GM12878 (cell line): ENCODE measurements at regions not wholly inside any gene's neighbourhood (a gene's known extent, or its start where the extent isn't known, plus 50 kb on each side); places are given as distances from the start of the nearest gene placed in this dataset.

Experiments used
- ATAC-seq: fragments of 200-7000 bp; cut with Tn5 transposase; 3 replicates; pipeline ENCODE4 v1.9.1; 2020; ENCODE audit warnings: mild to moderate bottlenecking, moderate library complexity
- BruUV-seq: library from RNA; stranded (reverse); fragments of 400-500 nt; replicated peaks from 2 replicates; lab custom pipeline; 2021; lab: Mats Ljungman, UMichigan
- CTCF ChIA-PET: fragments of 300-600 bp; sonication (Branson Sonifier 250); formaldehyde crosslinking; extraction: SDS; loops from one replicate; lab custom pipeline; 2021; ENCODE audit warnings: inconsistent platforms; lab: Yijun Ruan, JAX
- POLR2A ChIA-PET: fragments of 350-600 bp; formaldehyde crosslinking; extraction: SDS; loops from one replicate; lab custom pipeline; 2021; ENCODE audit warnings: inconsistent platforms; lab: Charles Lee
- RAD21 ChIA-PET: fragments of 300-600 bp; sonication (Branson Sonifier 250); formaldehyde crosslinking; loops from one replicate; lab custom pipeline; 2023; ENCODE audit warnings: antibody characterized with exemption; ENCODE audit not compliant: unreplicated experiment; lab: Charles Lee
- SMC1A ChIA-PET: fragments of 300-600 bp; sonication (Branson Sonifier 250); formaldehyde crosslinking; loops from one replicate; lab custom pipeline; 2023; ENCODE audit not compliant: unreplicated experiment, uncharacterized antibody; lab: Charles Lee
- DNase-seq: peaks from one replicate; pipeline ENCODE4 v3.0.0-alpha.2; 2011; ENCODE audit warnings: low read depth, low spot score
- FAIRE-seq: peaks from 3 replicates; lab custom pipeline; 2011; peaks lifted over from hg19 to GRCh38; lab: Jason Lieb, UNC
- H2AFZ ChIP-seq: 2 replicates; pipeline ENCODE4 v1.6.0; 2011; ENCODE audit warnings: low read depth, low read length, control low read depth; ENCODE audit not compliant: control insufficient read depth
- H3K27ac ChIP-seq: 2 replicates; pipeline ENCODE4 v1.5.1; 2011; ENCODE audit warnings: control low read depth; ENCODE audit not compliant: control insufficient read depth, insufficient read depth
- H3K27me3 ChIP-seq, 2 experiments: replicated peaks in 1 of 2; 2 replicates each; pipeline versions ENCODE4 v1.6.0 to v1.6.1; 2011; ENCODE audit warnings: low read length in 1 of 2; ENCODE audit not compliant: control insufficient read depth in 2 of 2, insufficient read depth in 2 of 2
- H3K36me3 ChIP-seq, 2 experiments: 2 replicates each; pipeline ENCODE4 v1.5.1; 2011; ENCODE audit warnings: low read length in 1 of 2; ENCODE audit not compliant: control insufficient read depth in 2 of 2, insufficient read depth in 2 of 2
- H3K4me1 ChIP-seq: 2 replicates; pipeline ENCODE4 v1.6.1; 2011; ENCODE audit warnings: mild to moderate bottlenecking, low read length, moderate library complexity, mixed read lengths; ENCODE audit not compliant: control insufficient read depth, insufficient read depth
- H3K4me2 ChIP-seq: 2 replicates; pipeline ENCODE4 v1.6.0; 2011; ENCODE audit warnings: control low read depth; ENCODE audit not compliant: control insufficient read depth, insufficient read depth
- H3K4me3 ChIP-seq: fragments of 200-600 bp; sonication (generic); 2 replicates; pipeline ENCODE4 v1.5.1; 2016
- H3K79me2 ChIP-seq: 2 replicates; pipeline ENCODE4 v1.6.0; 2011; ENCODE audit warnings: low read length; ENCODE audit not compliant: control insufficient read depth, insufficient read depth
- H3K9ac ChIP-seq: 2 replicates; pipeline ENCODE4 v1.8.0; 2011; ENCODE audit warnings: low read length, control low read depth, mixed read lengths; ENCODE audit not compliant: control insufficient read depth, insufficient read depth
- H3K9me3 ChIP-seq: replicated peaks from 3 replicates; pipeline ENCODE4 v1.5.1; 2011; ENCODE audit warnings: mild to moderate bottlenecking, low read length; ENCODE audit not compliant: control insufficient read depth, insufficient read depth
- H4K20me1 ChIP-seq: 2 replicates; pipeline ENCODE4 v1.6.0; 2011; ENCODE audit not compliant: control insufficient read depth, insufficient read depth
- EP300 ChIP-seq, 2 experiments: fragments of 150-350 bp in 1 of 2; IDR thresholded peaks; 2 replicates each; pipeline ENCODE4 v1.6.1; 2011 to 2012; ENCODE audit warnings: low read depth in 2 of 2, low read length in 2 of 2, borderline replicate concordance in 1 of 2, improper control_type of control experiment in 1 of 2, inconsistent platforms in 1 of 2; ENCODE audit not compliant: control insufficient read depth in 1 of 2
- NFYB ChIP-seq: IDR thresholded peaks from 2 replicates; pipeline ENCODE4 v1.6.1; 2011; ENCODE audit warnings: low read depth, mild to moderate bottlenecking, low read length, improper control_type of control experiment, moderate library complexity; ENCODE audit not compliant: insufficient read depth
- RAD21 ChIP-seq: IDR thresholded peaks from 2 replicates; pipeline ENCODE4 v1.6.1; 2011; ENCODE audit warnings: mild to moderate bottlenecking, low read depth, low read length, moderate library complexity; ENCODE audit not compliant: insufficient read depth
- SMC3 ChIP-seq: IDR thresholded peaks from 2 replicates; pipeline ENCODE4 v1.6.1; 2011; ENCODE audit warnings: low read length, improper control_type of control experiment, borderline replicate concordance
- SRF ChIP-seq, 2 experiments: IDR thresholded peaks; 2 replicates each; pipeline ENCODE4 v1.6.1; 2011; ENCODE audit warnings: low read depth in 2 of 2, low read length in 2 of 2, mild to moderate bottlenecking in 1 of 2, moderate library complexity in 1 of 2
- WGBS: methylation state at CpG from one replicate; pipeline ENCODE4 v1.1.6; 2016; ENCODE audit warnings: low lambda C conversion rate; ENCODE audit not compliant: insufficient replicate concordance, insufficient coverage; ENCODE audit errors: missing lambda C conversion rate; 5-methylcytosine and 5-hydroxymethylcytosine counted together
- in situ Hi-C: fragments of 300-500 bp; cut with MboI; formaldehyde crosslinking; loops from 9 replicates; pipeline ENCODE4 v1.14.3; 2018; ENCODE audit warnings: mixed read lengths
- intact Hi-C: fragments of 100-400 bp; cut with micrococcal nuclease; formaldehyde crosslinking; loops from one replicate; pipeline ENCODE4 v1.14.2; 2022; ENCODE audit not compliant: unreplicated experiment
- TF ChIP-seq, protein P1 (sequence below): IDR thresholded peaks from 2 replicates; pipeline ENCODE4 v1.6.1; 2012; ENCODE audit warnings: low read depth, low read length, improper control_type of control experiment
- TF ChIP-seq, protein P2 (sequence below), 3 experiments: IDR thresholded peaks in 2 of 3; conservative IDR thresholded peaks in 1 of 3; 2 replicates each; pipeline ENCODE4 v1.5.1; 2011; ENCODE audit warnings: low read depth in 3 of 3, low read length in 3 of 3, mild to moderate bottlenecking in 3 of 3, control low read depth in 2 of 3, moderate library complexity in 2 of 3, inconsistent platforms in 1 of 3, mixed read lengths in 1 of 3; ENCODE audit not compliant: control insufficient read depth in 2 of 3, insufficient read depth in 1 of 3; ENCODE audit errors: extremely low read depth in 1 of 3

DNA sequence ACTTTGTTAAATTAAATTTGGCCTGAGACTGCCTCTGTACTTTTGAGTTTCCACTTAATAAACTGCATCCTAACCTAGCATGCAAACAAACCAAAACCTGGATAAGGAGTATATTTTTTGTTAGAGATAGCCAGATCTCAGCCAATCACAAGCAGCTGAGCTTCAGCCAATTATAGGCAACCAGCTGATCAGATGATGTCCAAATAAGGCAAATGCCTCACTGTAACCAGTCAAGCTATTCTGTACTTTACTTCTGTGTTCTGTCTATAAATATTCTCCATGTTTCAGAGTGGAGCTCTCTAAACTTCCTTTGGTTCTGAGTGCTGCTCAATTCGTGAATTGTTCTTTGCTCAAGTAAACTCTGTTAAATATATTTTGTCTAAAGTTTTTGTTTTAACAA, 194.6 kb upstream of the RGS17 start:
- CTCF ChIA-PET = interaction anchor here (1.2 to 1.9 kb wide), 2 partner anchors 11 to 13 kb away, joined by 4 to 7 read pairs; no protein-coding TSS in a partner anchor
- H3K36me3 ChIP-seq = no peaks in the 10 kb centered on the region
- no peaks in the 10 kb centered on the region for H3K4me1 ChIP-seq
- H3K79me2 ChIP-seq = no peaks in the 10 kb centered on the region
- WGBS = 0% methylated on average over 1 of the region's 1 CpG
- H3K4me2 ChIP-seq = no peak overlapping the region
- no peak for DNase-seq
- in situ Hi-C loops = no loop called here
- no peak for ATAC-seq
- H3K27ac ChIP-seq = no peak overlapping the region
- H3K9me3 ChIP-seq = no peaks in the 10 kb centered on the region
- TF ChIP-seq, protein P1, sequence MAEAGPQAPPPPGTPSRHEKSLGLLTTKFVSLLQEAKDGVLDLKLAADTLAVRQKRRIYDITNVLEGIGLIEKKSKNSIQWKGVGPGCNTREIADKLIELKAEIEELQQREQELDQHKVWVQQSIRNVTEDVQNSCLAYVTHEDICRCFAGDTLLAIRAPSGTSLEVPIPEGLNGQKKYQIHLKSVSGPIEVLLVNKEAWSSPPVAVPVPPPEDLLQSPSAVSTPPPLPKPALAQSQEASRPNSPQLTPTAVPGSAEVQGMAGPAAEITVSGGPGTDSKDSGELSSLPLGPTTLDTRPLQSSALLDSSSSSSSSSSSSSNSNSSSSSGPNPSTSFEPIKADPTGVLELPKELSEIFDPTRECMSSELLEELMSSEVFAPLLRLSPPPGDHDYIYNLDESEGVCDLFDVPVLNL = no peak
- TF ChIP-seq NFYB (0 out of 2 replicates have a peak, but pooled peaks have one; percentile 50), SRF (IDR thresholded peaks at IDR 0.05; ENCODE audit: low read depth in 2 of 2, low read length in 2 of 2) (0 out of 4 replicates have a peak, but pooled peaks of 1 of the 2 experiments have one; percentile 21)
- no peaks in the 10 kb centered on the region for H4K20me1 ChIP-seq
- intact Hi-C loops = no loop called here
- BruUV-seq = no TSS peak
- RAD21 ChIA-PET = interaction anchor here (0.5 kb wide), 1 partner anchor 1169 kb away, joined by 3 read pairs; no protein-coding TSS in a partner anchor
- no peak for FAIRE-seq
- H3K4me3 ChIP-seq = no peak overlapping the region
- H2AFZ ChIP-seq = no peak overlapping the region
- no peaks in the 10 kb centered on the region for H3K27me3 ChIP-seq
- POLR2A ChIA-PET = no interaction called here
- no peak overlapping the region for H3K9ac ChIP-seq
- SMC1A ChIA-PET = no interaction called here

DNA sequence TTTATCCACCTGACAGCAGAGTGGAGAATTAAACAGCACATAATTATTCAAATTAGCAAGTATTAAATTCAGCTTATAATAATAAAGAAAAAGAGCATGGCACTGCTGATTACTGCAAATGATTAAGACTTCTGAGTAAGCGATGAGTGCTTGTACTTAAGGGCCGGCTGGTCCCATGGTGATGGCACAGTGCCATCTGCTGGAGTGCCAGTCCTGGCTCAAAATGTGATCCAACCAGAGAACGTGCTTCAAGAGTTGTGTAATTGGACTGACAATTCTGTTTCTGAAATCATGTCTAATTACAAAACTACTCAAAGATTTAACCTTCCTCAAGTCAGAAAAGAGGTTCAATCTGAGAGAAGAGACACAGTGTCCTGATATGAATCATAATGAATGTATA, 181.6 kb upstream of the RGS17 start:
- ChIA-PET POLR2A (no interaction called here), SMC1A (interaction anchor here (0.5 to 2.0 kb wide), 7 partner anchors 209 to 1073 kb away, joined by 3 to 7 read pairs (median 4); no protein-coding TSS in a partner anchor), CTCF (interaction anchor here (0.8 to 2.6 kb wide), 12 partner anchors 13 to 444 kb away, joined by 3 to 30 read pairs (median 4); no protein-coding TSS in a partner anchor), RAD21 (interaction anchor here (0.6 to 1.8 kb wide), 6 partner anchors 11 to 282 kb away, joined by 3 to 9 read pairs (median 4); no protein-coding TSS in a partner anchor)
- TF ChIP-seq, protein P2, sequence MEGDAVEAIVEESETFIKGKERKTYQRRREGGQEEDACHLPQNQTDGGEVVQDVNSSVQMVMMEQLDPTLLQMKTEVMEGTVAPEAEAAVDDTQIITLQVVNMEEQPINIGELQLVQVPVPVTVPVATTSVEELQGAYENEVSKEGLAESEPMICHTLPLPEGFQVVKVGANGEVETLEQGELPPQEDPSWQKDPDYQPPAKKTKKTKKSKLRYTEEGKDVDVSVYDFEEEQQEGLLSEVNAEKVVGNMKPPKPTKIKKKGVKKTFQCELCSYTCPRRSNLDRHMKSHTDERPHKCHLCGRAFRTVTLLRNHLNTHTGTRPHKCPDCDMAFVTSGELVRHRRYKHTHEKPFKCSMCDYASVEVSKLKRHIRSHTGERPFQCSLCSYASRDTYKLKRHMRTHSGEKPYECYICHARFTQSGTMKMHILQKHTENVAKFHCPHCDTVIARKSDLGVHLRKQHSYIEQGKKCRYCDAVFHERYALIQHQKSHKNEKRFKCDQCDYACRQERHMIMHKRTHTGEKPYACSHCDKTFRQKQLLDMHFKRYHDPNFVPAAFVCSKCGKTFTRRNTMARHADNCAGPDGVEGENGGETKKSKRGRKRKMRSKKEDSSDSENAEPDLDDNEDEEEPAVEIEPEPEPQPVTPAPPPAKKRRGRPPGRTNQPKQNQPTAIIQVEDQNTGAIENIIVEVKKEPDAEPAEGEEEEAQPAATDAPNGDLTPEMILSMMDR (IDR thresholded peaks at IDR 0.05 in 2 of 3, conservative IDR thresholded peaks at IDR 0.05 in 1 of 3; ENCODE audit: control insufficient read depth in 2 of 3, extremely low read depth in 1 of 3, insufficient read depth in 1 of 3, low read depth in 3 of 3, low read length in 3 of 3) = peak; percentile 55 to 74 (median 65)
- TF ChIP-seq SMC3 = peak; percentile 66
- TF ChIP-seq RAD21 = peak; percentile 59
- TF ChIP-seq EP300 (IDR thresholded peaks at IDR 0.05; ENCODE audit: borderline replicate concordance in 1 of 2, control insufficient read depth in 1 of 2, low read depth in 2 of 2, low read length in 2 of 2) = no peak
- H3K4me3 ChIP-seq = no peak overlapping the region
- no peaks in the 10 kb centered on the region for H3K36me3 ChIP-seq
- no peak overlapping the region for H3K4me2 ChIP-seq
- H3K4me1 ChIP-seq = no peaks in the 10 kb centered on the region
- no peak overlapping the region for H2AFZ ChIP-seq
- no peaks in the 10 kb centered on the region for H3K79me2 ChIP-seq
- FAIRE-seq = peak; percentile 89
- no peak overlapping the region for H3K27ac ChIP-seq
- intact Hi-C loops = loop anchor here (1.0 to 10.0 kb wide), 3 partner anchors 81 to 448 kb away; no protein-coding TSS in a partner anchor
- whole genome bisulfite sequencing = 17% methylated on average over 3 of the region's 3 CpGs
- in situ Hi-C loops = loop anchor here (10.0 kb wide), 1 partner anchor 258 kb away; no protein-coding TSS in a partner anchor
- BruUV-seq = no TSS peak
- ATAC-seq = peak; percentile 85
- no peaks in the 10 kb centered on the region for H4K20me1 ChIP-seq
- no peak overlapping the region for H3K9ac ChIP-seq
- no peaks in the 10 kb centered on the region for H3K9me3 ChIP-seq
- no peak for DNase-seq
- no peaks in the 10 kb centered on the region for H3K27me3 ChIP-seq
